GM19438 (cell line): ENCODE measurements at regions not wholly inside any gene's neighbourhood (a gene's known extent, or its start where the extent isn't known, plus 50 kb on each side); places are given as distances from the start of the nearest gene placed in this dataset.

Experiments used
- ATAC-seq: cut with Tn5 transposase; IDR thresholded peaks from one replicate; pipeline ENCODE4 v1.9.1; 2021; ENCODE audit warnings: low read depth; ENCODE audit not compliant: unreplicated experiment

DNA sequence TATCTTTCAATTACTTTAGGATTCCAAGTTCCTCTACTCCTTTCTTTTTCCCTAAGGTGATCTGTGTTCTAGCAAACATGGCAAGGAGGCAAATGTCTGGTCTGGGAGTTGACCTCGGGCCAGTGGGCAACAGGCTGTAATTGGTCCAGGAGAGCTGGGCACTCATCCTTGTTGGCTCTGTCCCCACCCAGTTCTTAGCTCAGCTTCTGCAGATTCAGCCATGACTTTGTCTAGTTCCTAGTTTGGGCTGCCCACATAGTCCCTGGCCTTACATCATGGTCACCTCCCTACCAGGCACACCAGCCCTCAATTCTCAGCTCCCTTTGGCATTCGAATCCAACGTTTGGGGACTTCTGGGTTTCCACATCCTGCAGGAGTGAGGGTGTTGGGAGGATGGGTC is 92.1 kb upstream of the DAP start:
- ATAC-seq, result no peak

DNA sequence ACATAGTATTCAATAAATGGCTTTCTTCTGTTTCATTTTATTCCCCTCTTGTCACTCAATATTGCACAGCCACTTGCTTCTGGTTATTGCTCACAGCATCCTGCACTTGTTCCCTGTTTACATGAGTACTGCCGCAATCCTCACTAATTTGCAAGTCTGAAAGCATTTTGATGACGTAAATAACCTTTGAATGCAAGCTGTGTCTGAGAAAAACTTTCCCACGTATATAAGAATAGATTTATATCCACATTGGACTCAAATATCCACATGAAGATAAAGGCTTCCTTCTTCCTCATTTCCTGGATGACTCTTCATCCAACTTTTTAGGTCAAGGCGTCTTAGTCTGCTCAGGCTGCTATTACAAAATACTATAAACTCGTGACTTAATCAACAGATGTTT is 88.2 kb upstream of the DAP start:
- no peak for ATAC-seq

DNA sequence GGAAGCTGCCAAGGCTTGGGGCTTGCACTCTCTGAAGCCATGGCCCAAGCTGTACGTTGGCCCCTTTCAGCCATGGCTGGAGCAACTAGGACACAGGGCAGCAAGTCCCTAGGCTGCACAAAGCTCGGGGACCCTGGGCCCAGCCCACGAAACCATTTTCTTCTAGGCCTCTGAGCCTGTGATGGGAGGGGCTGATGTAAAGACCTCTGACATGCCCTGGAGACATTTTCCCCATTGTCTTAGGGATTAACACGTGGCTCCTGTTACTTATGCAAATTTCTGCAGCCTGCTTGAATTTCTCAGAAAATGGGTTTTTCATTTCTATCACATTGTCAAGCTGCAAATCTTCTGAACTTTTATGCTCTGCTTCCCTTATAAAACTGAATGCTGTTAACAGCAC is 83.0 kb upstream of the DAP start:
- ATAC-seq, result no peak

DNA sequence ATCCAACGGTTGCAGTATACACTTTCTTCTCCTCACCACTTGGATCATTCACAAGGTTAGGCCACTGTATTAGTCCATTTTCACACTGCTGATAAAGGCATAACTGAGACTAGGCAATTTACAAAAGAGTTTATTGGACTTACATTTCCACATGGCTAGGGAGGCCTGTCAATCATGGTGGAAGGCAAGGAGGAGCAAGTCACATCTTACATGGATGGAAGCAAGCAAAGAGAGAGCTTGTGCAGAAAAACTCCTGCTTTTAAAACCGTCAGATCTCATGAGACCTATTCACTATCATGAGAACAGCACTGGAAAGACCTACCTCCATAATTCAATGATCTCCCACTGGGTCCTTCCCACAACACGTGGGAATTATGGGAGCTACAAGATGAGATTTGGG is 81.8 kb upstream of the DAP start:
- no peak for ATAC-seq

DNA sequence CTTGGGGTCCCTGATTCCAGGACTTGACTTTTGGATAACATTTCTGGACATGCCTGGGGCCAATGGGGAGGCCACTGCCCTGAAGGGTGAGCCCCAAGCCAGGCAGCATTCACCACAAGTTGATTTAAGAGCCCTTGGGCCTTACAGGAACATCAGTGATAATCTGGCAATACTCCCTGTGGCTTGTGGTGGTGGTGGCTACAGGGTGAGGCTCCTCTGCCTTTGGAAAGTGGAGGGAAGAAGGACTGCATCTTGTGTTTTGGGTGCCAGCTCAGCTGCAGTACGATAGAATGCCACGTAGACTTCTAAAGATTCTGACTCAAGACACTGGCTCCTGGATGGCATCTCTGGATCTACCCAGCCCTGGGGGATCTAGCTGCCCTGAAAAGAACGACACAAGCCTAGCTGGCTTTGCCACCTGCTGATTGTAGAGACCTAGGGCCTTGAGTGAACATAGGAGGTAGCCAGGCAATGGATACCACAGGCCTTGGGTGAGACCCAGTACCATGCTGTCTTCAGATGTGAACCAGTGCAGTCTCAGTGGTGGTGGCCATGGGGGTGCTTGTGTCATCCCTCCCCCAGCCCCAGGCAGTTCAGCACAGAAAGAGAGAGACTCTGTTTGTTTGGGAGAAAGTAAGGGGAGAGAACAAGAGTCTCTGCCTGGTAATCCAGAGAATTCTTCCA is 79.0 kb upstream of the DAP start:
- no peak for ATAC-seq

DNA sequence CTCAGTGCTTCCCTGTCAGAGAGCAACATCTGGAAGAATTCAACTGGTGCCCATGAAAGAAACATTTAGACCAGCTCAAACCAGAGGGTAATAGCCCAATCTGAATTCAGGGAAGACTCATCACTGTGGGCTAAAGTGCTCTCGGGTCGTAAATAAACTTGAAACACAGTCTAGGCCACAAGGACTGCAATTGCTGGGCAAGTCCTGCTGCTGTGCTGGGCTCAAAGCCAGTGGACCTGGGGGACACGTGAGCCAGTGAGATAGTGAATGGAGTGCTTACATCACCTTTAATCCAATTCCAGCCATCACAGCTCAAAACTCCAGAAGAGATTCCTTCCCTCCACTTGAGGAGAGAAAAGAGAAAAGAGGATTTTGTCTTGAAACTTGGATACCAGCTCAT is 78.1 kb upstream of the DAP start:
- no peak for ATAC-seq

DNA sequence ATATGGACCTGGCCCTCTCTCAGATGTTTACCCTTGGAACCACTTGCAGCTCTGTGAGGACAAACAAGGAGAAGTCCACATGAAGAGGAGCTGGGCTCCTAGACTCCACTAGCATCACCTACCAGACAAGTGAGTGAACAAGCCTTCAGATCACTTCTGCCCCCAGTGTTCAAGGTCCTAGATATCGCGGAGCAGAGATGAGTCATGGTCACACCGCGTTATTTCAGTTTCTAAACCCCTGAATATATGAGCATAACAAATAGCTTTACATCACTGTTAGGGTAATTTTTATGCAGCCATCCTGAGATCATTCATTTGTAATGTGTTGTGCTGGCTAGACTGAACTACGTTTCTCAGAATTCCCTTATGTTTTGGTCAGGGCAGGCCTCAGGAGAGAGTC is 77.0 kb upstream of the DAP start:
- no peak for ATAC-seq

DNA sequence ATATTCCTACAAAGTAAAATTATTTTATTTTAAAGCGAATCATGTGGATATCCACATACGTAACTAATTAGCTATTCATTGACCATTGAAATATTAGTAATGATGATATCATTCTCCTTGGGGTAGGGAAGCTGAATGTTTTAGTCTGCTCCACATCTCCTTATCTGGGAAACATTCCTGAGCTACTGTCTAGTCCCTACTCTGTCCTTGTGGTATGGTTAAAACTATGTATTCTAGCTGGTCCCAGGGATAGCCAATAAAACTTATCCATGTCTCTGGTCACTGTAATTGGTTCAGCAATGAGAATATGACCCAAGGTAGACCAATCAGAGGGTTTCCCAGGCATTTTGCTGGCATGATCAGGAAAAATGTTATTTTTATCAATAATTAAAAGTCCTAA is 76.0 kb upstream of the DAP start:
- ATAC-seq, result no peak

DNA sequence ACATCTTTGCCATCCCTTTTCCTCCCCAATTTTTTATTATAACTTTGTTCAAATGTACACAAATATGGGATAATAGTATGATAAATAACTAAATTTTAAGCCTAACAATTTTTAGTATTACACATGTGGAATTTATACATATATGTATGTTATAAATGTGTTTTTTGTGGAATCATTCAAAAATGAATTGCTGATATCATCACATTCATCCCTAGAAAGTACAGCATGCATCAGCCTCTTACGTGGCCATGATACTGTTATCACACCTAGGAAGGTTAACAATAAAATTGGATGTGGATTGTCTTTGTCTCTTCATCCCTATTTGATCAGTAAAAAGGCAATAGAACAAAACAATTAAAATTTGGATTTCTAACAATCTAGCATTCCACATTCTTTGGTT is 73.7 kb upstream of the DAP start:
- ATAC-seq, result no peak

DNA sequence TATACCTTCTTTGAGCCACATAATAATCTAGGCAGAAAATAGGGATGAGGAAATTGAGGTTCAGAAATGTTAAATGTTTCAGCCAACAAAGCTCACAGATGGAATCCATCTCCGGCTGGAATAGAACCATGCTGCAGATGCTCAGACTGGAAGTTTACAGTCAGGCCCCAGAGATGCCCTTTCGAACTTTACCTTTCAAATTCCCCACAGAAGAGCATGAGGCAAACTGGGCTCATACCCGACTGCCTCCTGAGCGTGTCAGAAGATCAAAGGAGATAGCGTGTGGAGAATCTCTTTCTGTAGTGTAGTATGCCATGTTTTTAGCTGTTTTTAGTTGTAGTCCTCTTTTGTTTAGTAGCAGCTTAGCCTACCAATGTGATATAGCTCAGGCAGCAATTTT is 72.0 kb upstream of the DAP start:
- no peak for ATAC-seq

DNA sequence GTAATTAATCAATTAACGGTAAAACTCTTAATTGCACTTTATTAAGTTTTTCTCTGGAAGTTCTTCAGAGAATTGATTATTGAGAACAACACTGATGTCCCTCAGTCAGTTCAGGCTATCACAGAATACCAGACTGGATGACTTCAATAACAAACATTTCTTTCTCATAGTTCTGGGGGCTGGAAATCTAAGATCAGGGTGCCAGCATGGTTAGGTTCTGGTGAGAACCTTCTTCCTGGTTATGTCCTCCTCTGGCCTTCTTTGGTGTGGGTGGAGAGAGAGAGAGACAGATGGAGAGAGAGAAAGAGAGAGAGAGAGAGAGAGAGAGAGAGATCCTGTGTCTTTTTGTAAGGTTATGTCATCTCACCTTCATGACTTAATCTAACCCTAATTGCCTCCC is 71.4 kb upstream of the DAP start:
- no peak for ATAC-seq

DNA sequence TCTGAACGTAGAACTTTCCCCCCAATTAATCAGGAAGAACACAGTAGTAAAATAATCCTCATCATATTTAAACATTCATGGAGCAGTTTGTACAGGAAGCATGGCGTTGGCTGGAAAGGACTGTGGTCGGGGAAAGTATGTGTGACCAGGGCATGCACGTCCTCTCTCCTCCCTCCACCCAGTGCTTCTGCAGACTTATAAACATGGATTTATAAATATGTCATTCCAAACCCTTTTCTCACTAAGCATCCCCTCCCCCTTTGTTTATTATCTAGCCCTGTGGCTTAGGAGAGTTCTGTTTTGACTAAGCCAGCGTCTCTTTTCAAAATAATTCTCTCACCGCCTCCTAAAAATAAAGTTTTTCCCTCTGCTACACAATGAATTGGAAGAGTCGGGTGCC is 70.4 kb upstream of the DAP start:
- no peak for ATAC-seq

DNA sequence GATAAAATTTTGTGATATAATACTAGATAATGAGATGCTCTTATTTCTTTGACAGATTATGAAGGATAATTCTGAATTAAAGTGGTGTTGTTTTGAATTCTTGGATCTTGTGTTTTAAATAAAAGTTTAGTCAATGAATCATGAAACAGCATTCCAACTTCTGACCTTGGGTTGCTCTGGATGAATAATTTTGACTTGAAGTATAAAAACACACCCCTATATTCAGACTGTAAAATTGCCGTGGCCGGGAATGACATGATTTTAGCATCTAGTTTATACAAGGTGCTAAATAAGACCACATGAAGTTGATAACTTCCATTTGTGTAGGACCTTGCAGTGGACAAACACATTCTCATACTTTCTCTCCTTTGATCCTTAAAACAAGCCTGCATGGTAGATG is 67.2 kb upstream of the DAP start:
- ATAC-seq, result no peak

DNA sequence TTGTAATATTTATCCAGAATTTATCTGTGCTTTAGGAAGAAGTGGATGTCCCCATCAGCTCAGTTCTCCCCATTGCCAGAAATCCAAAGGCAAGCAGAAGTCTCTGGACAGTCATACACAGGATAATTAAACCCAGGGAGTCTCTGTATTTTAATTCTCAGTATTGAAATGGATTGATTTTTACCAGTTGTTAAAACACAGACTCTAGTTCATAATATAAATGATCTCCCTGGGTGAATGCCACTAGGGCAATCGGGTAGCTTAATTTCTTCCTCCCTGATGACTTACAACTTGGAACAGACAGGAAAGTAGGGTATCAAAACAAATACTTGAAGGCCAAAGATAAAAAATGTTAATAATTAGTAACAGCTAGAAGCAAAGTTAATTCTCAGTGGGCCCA is 66.5 kb upstream of the DAP start:
- ATAC-seq, result no peak

DNA sequence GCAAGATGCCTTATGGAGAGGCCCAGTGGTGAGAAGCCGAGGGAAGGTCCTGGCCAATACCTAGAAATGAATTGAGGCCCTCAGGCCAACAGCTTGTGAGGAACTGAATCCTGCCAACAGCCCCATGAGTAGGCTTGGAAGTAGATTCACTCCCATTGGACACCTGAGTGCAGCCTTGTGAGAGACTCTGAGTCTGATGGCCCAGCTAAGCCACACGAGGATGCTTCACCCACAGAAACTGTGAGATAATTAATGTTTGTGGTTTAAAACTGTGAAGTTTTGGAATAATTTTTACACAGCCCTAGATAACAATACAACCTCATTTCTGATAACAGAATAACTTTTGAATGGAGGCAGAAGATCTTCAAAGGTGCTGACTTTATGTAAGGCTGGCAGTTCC is 65.9 kb upstream of the DAP start:
- ATAC-seq, result no peak

DNA sequence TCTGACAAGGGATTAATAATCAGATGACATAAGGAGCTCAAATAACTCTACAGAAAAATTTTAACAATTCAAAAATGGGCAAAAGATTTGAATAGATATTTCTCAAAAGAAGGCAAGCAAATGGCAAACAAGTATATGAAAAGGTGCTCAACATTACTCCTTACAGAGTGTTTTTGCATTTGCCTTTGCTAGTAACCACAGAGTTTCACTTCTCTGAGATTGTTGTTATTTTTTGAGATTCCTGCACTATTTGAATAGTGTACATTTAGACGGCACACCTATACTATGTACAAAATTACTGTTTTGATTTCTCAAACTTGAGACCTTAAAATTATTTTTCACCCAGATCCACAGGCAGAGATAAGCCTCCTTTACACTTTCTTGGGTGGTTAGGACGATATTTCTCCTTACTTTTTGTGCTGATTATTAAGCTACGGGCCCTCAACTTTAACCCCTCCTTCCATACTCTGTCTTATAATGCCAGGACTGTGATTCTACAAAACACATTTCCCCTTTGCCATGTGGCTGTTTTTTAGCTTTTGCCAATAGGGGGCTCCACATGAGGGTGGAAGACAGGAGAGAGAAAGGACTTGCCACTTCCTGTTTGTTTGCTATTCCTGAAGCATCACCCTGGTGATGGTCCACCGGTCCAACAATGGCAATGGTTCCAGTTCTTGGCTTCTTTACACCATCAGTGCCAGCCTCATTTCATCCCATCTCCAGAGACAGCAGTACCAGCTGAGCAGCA is 65.0 kb upstream of the DAP start:
- ATAC-seq, result peak; percentile 64

DNA sequence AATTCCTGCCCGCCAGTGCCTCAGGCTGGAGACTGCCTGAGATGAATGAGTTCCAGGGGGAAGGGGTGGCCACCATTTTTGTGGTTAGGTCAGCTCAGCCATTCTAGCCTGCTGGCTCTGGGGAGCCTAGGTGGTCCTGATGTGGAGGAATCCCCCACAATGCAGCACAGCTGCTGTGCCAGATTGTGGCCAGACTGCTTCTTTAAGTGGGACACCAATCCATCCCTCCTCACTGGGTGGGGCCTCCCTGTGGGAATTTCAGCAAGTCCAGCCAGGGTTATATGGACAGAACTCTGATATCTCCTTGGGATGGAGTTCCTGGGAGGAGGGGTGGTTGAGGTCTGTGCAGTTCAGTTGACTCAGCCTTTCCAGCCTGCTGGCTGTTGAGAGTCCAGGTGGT is 51.2 kb upstream of the DAP start:
- no peak for ATAC-seq
